Right lobe of liver (tissue), 4 donors: ENCODE measurements at regions not wholly inside any gene's neighbourhood (a gene's known extent, or its start where the extent isn't known, plus 50 kb on each side); places are given as distances from the start of the nearest gene placed in this dataset.

Experiments
- POLR2A ChIP-seq: fragments of 450-650 bp; IDR thresholded peaks from one replicate; pipeline ENCODE4 v1.6.1; 2017; ENCODE audit warnings: antibody characterized with exemption, mild to moderate bottlenecking
- TF ChIP-seq, protein P1 (sequence below), 4 donors: fragments of 200-600 bp in 3 of 4; fragments of 450-650 bp in 1 of 4; IDR thresholded peaks; one replicate each; pipeline versions ENCODE4 v1.5.1 to v1.8.0; 2016 to 2022; ENCODE audit warnings: antibody characterized with exemption in 4 of 4, mild to moderate bottlenecking in 2 of 4
- donor health status: DM: no; HTN: no; CAD: no.
- donor health status: DM: no; HTN: no; CAD: no.
- donor health status: DM: no; HTN: yes; CAD: no.

DNA sequence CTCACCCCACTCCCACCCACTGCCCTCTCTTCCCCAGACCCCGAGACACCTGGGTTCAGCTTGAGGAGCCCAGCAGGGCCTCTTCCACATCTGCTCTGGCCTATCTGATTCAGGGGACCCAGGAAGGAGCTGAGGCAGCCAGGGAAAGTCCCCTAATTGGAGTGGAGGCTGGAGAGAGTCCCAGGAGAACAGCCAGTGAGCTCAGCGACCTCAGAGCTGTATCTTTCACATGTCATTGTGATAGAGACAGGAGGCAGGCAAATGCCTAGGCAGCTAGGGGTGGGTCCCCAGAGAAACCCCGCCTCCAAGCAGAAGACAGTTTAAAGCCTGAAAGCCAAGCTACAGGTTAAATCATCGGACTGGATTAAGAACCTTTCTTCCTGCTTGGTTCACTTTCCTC is 122.7 kb downstream of the MATN1 start:
- TF ChIP-seq, protein P1, sequence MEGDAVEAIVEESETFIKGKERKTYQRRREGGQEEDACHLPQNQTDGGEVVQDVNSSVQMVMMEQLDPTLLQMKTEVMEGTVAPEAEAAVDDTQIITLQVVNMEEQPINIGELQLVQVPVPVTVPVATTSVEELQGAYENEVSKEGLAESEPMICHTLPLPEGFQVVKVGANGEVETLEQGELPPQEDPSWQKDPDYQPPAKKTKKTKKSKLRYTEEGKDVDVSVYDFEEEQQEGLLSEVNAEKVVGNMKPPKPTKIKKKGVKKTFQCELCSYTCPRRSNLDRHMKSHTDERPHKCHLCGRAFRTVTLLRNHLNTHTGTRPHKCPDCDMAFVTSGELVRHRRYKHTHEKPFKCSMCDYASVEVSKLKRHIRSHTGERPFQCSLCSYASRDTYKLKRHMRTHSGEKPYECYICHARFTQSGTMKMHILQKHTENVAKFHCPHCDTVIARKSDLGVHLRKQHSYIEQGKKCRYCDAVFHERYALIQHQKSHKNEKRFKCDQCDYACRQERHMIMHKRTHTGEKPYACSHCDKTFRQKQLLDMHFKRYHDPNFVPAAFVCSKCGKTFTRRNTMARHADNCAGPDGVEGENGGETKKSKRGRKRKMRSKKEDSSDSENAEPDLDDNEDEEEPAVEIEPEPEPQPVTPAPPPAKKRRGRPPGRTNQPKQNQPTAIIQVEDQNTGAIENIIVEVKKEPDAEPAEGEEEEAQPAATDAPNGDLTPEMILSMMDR (IDR thresholded peaks at IDR 0.05), result no peak
- no peak for TF ChIP-seq POLR2A
